GM12874 (cell line): ENCODE measurements at regions not wholly inside any gene's neighbourhood (a gene's known extent, or its start where the extent isn't known, plus 50 kb on each side); places are given as distances from the start of the nearest gene placed in this dataset.

Source experiments
- CTCF ChIP-seq: IDR thresholded peaks from 2 replicates; pipeline ENCODE4 v1.5.1; 2011; ENCODE audit warnings: low read depth, mild to moderate bottlenecking, control low read depth, low read length, moderate library complexity; ENCODE audit not compliant: insufficient read depth

- peak; percentile 85 for TF ChIP-seq CTCF
Observed at GRCh38 chr6:148051-148984, 144.0 kb upstream of the DUSP22 start.

GRCh38 chr6:156010-156409 lies 136.3 kb upstream of the DUSP22 start:
- no peak for TF ChIP-seq CTCF

GRCh38 chr6:157176-157575 lies 135.1 kb upstream of the DUSP22 start:
- TF ChIP-seq CTCF: peak; percentile 31; the same call in 1 of the 2 replicates

- TF ChIP-seq CTCF: no peak
Observed at GRCh38 chr6:164720-165119, 127.6 kb upstream of the DUSP22 start.

GRCh38 chr6:165263-165662 lies 127.0 kb upstream of the DUSP22 start:
- no peak for TF ChIP-seq CTCF

- no peak for TF ChIP-seq CTCF
Observed at GRCh38 chr6:165906-166305, 126.4 kb upstream of the DUSP22 start.

- TF ChIP-seq CTCF: peak; percentile 39; the same call in 1 of the 2 replicates
Observed at GRCh38 chr6:168865-169455, 123.3 kb upstream of the DUSP22 start.
